Calu3 (cell line): ENCODE measurements at regions not wholly inside any gene's neighbourhood (a gene's known extent, or its start where the extent isn't known, plus 50 kb on each side); places are given as distances from the start of the nearest gene placed in this dataset.

Source experiments
- BruUV-seq: library from RNA; stranded (reverse); fragments of 400-500 nt; replicated peaks from 2 replicates; lab custom pipeline; 2021; lab: Mats Ljungman, UMichigan
- CTCF ChIA-PET: fragments of 300-600 bp; sonication (Branson Sonifier 250); formaldehyde crosslinking; loops from one replicate; lab custom pipeline; 2022; ENCODE audit warnings: antibody characterized with exemption; lab: Charles Lee
- DNase-seq: peaks from one replicate; pipeline ENCODE4 v3.0.0; 2022
- H3K27ac Mint-ChIP-seq: one replicate; pipeline ENCODE4 v1.8.0; 2022; ENCODE audit warnings: mixed read lengths; ENCODE audit not compliant: unreplicated experiment
- H3K27me3 Mint-ChIP-seq: one replicate; pipeline ENCODE4 v1.8.0; 2022; ENCODE audit warnings: mixed read lengths; ENCODE audit not compliant: unreplicated experiment
- H3K36me3 Mint-ChIP-seq: one replicate; pipeline ENCODE4 v1.8.0; 2022; ENCODE audit warnings: mild to moderate bottlenecking, moderate library complexity, mixed read lengths; ENCODE audit not compliant: insufficient read depth, unreplicated experiment
- H3K4me1 Mint-ChIP-seq: one replicate; pipeline ENCODE4 v1.8.0; 2022; ENCODE audit warnings: mild to moderate bottlenecking, low read depth, mixed read lengths; ENCODE audit not compliant: unreplicated experiment
- H3K4me3 Mint-ChIP-seq: one replicate; pipeline ENCODE4 v1.8.0; 2022; ENCODE audit warnings: mild to moderate bottlenecking, low read depth, moderate library complexity, mixed read lengths; ENCODE audit not compliant: unreplicated experiment
- H3K9me3 Mint-ChIP-seq: one replicate; pipeline ENCODE4 v1.8.0; 2022; ENCODE audit warnings: low read depth, mixed read lengths; ENCODE audit not compliant: unreplicated experiment
- intact Hi-C: fragments of 100-400 bp; cut with micrococcal nuclease; formaldehyde crosslinking; loops from one replicate; pipeline ENCODE4 v1.10.0; 2022; ENCODE audit not compliant: unreplicated experiment
- TF ChIP-seq, protein P1 (sequence below): fragments of 200-600 bp; IDR thresholded peaks from one replicate; pipeline ENCODE4 v1.8.0; 2022; ENCODE audit warnings: antibody characterized with exemption; ENCODE audit not compliant: unreplicated experiment

DNA sequence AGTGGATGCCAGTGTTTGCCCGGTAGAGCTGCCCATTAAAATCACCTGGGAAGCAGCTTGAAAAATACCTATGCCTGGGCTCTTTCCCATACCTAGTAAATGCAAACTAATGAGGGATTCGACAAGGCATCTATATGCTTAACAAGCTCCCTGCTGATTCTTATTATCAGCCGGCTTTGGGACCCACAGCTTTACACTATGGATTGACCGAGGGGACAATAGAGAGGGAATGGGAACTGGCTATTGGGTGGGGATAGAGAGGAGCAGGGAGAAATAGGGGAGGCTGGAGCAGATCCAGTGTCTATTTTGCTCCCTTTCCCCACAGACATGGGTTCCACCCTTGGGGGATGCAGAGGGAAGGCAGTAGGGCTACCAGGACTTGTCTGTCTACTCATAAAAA is 103.1 kb upstream of the TEX13D start:
- intact Hi-C loops, result no loop called here
- Mint-ChIP-seq H3K36me3 (no peaks in the 10 kb centered on the region), H3K27me3 (no peaks in the 10 kb centered on the region), H3K4me1 (no peaks in the 10 kb centered on the region), H3K27ac (no peak overlapping the region), H3K4me3 (no peak overlapping the region), H3K9me3 (no peaks in the 10 kb centered on the region)
- no peak for DNase-seq
- no TSS peak for BruUV-seq
- CTCF ChIA-PET, result interaction anchor here (0.5 kb wide), 1 partner anchor 76 kb away, joined by 3 read pairs; no protein-coding TSS in a partner anchor
- TF ChIP-seq, protein P1, sequence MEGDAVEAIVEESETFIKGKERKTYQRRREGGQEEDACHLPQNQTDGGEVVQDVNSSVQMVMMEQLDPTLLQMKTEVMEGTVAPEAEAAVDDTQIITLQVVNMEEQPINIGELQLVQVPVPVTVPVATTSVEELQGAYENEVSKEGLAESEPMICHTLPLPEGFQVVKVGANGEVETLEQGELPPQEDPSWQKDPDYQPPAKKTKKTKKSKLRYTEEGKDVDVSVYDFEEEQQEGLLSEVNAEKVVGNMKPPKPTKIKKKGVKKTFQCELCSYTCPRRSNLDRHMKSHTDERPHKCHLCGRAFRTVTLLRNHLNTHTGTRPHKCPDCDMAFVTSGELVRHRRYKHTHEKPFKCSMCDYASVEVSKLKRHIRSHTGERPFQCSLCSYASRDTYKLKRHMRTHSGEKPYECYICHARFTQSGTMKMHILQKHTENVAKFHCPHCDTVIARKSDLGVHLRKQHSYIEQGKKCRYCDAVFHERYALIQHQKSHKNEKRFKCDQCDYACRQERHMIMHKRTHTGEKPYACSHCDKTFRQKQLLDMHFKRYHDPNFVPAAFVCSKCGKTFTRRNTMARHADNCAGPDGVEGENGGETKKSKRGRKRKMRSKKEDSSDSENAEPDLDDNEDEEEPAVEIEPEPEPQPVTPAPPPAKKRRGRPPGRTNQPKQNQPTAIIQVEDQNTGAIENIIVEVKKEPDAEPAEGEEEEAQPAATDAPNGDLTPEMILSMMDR, result no peak

DNA sequence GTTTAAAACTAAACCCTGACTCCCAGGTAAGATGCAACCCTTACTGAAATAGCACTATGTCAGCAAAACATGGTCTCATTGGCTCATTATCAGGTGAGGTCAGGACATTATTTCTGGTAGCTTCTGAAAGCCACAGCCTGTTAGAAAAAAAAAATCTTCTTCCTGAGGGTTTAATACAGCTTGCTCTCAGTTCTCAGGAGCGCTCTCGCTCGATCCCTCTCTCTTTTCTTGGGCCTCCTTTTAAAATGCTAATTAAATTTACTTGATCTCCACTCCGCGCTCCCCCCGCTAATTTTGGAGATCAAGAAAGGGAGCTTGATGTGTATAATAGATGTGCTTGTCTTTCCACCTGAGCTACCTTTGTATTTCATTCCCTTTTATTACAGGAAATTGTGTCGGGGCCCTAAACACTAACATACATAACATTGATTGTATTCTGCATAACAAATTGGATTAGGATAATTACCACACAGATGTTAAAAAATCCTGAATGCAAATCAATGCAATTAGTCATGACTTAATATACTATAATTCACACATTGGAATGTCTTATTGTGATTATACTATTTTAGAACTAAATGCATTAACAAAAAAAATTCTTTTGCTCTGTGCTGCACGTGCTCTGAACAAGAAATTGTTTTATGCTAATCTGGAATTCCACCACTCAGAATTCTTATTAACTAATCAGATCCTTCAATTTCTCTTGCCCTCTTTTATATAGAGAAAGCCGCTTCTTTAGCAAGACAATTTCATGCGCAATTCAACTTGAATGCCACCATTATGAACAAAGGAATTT is 101.6 kb upstream of the TEX13D start:
- H3K9me3 Mint-ChIP-seq, result no peaks in the 10 kb centered on the region
- DNase-seq, result no peak
- no TSS peak for BruUV-seq
- no peaks in the 10 kb centered on the region for H3K4me1 Mint-ChIP-seq
- no peak overlapping the region for H3K27ac Mint-ChIP-seq
- no peaks in the 10 kb centered on the region for H3K27me3 Mint-ChIP-seq
- no peak overlapping the region for H3K4me3 Mint-ChIP-seq
- TF ChIP-seq, protein P1, result no peak
- H3K36me3 Mint-ChIP-seq, result no peaks in the 10 kb centered on the region
- CTCF ChIA-PET, result no interaction called here
- intact Hi-C loops, result no loop called here

DNA sequence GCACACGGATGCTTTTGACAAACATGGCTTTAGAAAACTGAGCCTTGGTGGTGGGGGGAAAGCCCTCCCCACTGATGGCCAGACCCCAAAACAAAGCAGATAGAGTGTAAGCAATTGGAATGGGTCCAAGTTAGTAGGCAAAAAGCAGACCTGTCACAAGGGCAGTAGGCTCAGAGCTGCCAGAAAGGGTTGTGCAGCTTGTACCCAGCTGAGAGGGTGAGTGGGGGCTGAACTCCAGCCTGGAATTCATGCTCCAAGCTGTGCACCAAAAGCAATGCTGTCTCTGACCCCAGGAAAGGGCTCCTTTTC is 101.1 kb upstream of the TEX13D start:
- no TSS peak for BruUV-seq
- Mint-ChIP-seq H3K4me1 (no peaks in the 10 kb centered on the region), H3K27me3 (peaks cover 5% of the 10 kb centered on the region), H3K36me3 (no peaks in the 10 kb centered on the region), H3K27ac (no peak overlapping the region), H3K9me3 (no peaks in the 10 kb centered on the region), H3K4me3 (no peak overlapping the region)
- intact Hi-C loops, result no loop called here
- CTCF ChIA-PET, result no interaction called here
- DNase-seq, result no peak
- TF ChIP-seq, protein P1, result no peak

DNA sequence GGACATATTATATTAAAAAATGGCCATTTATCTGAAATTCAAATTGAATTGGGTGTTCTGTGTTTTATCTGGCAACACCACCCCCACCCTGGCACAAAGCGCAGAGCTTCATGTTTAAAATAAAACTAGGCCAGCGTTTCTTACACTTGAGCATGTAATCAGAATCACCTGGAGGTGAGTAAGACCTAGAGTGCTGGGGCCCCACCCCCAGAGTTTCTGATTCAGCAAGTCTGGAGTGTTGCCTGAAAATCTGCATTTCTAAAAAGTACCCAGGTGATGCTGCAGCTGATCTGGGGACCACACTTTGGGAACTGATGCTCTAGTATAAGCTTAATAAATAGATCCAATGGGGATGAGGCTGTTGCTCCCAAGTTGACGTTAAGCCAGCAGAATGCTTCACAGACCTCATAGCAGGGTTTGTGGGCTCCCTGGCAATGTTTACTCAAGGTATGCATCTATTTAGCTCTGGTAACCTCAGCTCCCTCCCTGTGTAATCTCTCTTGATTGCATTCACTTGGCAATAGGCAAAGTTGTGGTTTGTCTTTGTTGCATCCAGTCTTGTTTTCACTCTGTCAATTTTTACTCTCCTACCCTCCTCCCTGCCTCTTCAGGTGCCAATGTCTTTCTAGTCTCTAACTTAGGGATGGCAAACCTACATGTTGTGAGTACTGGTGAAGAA is 99.8 kb upstream of the TEX13D start:
- DNase-seq, result no peak
- Mint-ChIP-seq H3K9me3 (no peaks in the 10 kb centered on the region), H3K27ac (no peak overlapping the region), H3K4me1 (no peaks in the 10 kb centered on the region), H3K36me3 (no peaks in the 10 kb centered on the region), H3K4me3 (no peak overlapping the region), H3K27me3 (peaks cover 18% of the 10 kb centered on the region)
- intact Hi-C loops, result no loop called here
- CTCF ChIA-PET, result interaction anchor here (0.6 kb wide), 1 partner anchor 376 kb away, joined by 4 read pairs; no protein-coding TSS in a partner anchor
- TF ChIP-seq, protein P1, result no peak
- no TSS peak for BruUV-seq
